Hindlimb muscle (tissue), 1 donor: ENCODE measurements at regions not wholly inside any gene's neighbourhood (a gene's known extent, or its start where the extent isn't known, plus 50 kb on each side); places are given as distances from the start of the nearest gene placed in this dataset.
"Not testable (repeated sequence)": the region's sequence is repeated elsewhere in the genome, so short reads cannot be mapped to it uniquely, and the experiment has no call there.

Experiments used
- DNase-seq: peaks from one replicate; pipeline ENCODE4 v3.0.0-alpha.2; 2013

DNA sequence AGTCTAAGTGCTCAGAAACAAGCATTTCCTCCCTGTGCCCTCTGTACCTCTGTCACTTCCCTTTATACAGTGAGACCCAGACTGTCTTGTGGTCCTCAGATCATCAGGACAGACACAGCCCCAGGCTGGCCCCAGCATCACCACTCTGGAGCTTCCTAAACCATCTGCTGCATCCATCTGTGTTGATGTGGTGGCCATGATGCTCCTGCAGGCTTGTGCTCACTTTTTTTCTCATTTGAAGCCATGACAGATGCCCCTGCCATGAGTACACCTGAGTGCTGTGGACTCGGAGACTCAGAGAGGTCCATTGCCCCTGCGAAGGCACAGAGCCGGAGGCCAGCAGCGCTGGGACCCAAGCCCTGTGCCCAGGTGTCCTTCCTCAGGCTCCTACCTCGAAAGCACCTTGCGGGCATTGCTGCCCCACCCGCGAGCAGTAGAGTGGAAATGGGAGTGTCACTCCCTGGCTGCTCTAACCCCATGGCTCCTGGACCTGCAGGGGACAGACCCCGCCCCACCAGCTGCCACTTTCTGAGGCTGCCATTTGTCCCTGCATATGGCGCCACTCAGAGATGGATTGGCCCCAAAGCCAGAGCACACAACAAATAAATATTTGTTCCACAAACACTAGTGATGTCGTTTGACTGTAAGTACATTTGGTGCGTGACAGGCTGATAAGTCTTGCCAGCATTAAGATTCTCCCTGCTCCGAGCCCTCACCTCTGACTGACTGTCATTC, 593.5 kb downstream of the TBC1D22A start:
- DNase-seq: no peak

- DNase-seq: no peak
These were observed 592.9 kb downstream of the TBC1D22A start for GRCh38 chr22:47355388-47355725.

GRCh38 chr22:47354668-47355387, 592.4 kb downstream of the TBC1D22A start:
- no peak for DNase-seq

DNA sequence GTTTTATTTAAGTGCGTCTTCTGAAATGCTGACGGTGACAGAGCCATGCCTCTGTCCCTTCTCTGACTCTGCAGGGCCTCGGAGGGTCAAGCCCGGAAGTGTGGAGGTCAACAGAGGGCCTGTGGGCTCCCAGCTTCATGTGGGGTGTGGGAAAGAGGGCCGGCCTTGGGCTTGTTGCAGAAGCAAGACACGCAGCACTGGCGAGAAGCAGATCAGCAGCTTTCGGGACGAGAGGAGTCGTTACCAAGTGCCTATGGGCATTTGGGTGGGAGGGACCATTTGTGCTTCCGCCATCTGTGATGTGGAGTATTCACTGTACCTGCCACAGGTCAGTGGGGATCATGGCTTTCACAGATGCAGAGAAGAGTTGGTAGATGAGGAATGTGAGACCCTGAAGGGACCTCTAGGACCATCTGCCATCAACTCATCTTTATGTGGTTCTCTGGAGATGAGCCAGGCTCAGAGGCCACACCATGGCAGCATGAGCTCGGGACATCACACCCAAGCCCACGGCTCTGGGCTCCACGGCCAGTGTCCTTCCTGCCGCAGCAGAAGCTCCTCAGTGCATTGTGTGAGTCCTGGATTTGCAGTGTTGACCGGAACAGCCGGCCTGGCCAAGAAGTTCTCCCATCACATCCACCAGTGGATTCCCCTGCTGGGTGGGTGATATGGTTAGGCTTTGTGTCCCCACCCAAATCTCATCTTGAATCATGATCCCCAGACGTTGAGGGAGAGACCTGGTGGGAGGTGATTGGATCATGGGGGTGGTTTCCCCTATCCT, 590.7 kb downstream of the TBC1D22A start:
- DNase-seq: no peak

DNA sequence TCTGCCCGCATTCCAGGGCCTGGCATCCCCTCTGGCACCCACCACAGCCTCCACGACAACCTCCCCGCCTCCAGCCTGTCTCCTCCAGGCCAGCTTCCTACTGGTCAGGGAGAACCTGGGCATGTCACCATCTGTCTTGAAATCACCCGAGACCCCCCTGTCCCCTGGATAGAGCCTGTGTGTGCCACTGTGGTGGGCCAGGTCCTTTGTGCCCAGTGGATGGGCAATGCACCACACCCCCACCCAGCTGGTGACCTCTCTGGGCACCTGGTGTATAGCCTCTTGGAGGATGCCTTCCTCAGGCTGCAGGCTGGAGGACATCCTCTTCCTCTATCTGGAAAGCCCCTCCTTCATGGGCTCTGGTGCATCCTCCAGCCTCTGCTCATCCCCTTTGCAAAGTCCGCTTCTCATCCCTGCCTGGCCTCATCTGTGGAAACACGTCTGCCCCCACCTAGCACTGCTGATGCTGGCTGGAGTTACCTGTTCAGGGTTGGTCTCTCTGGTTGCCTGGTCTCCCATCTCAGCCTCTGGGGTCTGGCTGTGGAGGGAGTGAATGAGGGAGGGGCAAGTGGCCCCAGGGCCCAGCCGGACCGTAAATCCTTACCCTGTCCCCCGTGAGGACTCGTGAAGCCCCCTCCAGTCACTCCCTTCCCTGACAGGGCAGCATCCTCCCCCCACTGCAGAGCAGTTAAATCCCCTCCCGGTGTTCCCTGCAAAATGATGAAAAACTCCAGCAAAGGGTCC, 589.6 kb downstream of the TBC1D22A start:
- DNase-seq: no peak

DNA sequence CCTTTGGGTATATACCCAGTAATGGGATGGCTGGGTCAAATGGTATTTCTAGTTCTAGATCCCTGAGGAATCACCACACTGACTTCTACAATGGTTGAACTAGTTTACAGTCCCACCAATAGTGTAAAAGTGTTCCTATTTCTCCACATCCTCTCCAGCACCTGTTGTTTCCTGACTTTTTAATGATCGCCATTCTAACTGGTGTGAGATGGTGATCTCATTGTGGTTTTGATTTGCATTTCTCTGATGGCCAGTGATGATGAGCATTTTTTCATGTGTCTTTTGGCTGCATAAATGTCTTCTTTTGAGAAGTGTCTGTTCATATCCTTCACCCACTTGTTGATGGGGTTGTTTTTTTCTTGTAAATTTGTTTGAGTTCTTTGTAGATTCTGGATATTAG, 583.8 kb downstream of the TBC1D22A start:
- DNase-seq: not testable (repeated sequence)

GRCh38 chr22:47345025-47345424, 582.6 kb downstream of the TBC1D22A start:
- no peak for DNase-seq

DNA sequence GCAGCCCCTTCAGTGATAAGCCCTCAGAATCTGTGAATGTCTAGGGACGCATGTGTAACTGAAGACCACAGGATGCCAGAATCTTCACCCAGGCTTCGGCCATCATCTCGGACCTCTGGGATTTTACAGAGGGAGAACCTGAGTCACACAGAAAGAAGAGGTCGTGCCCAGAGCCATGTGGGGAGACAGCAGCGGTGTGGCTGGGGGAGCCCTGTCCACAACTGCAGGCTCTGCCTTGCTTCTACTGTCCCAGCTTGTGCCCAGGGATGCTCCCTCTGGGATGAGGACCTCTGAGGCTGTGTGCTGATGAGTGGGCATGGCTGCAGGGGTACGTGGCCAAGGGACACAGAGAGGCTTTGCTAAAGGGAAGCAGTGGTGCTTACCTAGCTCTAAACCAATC, 582.0 kb downstream of the TBC1D22A start:
- no peak for DNase-seq

- DNase-seq: no peak
These were observed 581.2 kb downstream of the TBC1D22A start for GRCh38 chr22:47343611-47344010.

DNA sequence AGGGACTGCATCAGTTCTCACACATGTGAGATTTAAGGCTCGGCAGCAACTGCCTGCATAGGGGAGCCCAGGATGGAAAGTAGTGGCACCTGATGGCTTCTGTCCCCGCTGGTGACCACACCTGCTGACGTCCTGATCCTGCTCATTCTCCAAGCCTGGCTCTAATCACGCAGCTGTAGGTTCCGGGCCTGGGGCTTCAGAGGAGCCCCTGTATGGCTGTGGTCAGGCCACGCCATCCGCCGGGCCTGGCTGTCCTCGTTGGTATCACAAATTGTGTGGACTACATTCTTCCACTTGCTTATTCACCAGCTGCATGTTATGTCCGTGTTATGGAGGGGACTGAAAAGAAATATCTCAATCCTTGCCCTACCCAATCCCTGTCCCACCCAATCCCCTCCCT, 580.0 kb downstream of the TBC1D22A start:
- no peak for DNase-seq

DNA sequence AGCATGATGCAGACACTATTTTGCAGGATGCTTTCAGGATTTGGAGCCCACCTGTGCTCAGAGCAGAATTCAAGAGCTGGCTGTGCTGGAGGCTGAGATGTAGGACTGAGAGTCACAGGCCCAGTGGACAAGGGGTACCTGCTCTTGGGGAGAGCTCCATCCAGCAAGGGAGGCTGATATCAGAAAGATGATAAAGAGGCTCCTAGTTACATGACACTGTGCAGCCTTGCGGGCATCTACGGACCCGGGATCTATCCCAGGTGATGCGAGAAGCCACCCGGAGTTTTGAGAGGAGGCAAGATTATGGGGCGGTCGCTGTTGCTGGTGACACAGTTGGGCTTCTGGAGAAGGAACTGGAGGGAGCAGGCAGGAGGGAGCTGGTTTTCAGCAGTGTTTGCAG, 579.0 kb downstream of the TBC1D22A start:
- DNase-seq: no peak

DNA sequence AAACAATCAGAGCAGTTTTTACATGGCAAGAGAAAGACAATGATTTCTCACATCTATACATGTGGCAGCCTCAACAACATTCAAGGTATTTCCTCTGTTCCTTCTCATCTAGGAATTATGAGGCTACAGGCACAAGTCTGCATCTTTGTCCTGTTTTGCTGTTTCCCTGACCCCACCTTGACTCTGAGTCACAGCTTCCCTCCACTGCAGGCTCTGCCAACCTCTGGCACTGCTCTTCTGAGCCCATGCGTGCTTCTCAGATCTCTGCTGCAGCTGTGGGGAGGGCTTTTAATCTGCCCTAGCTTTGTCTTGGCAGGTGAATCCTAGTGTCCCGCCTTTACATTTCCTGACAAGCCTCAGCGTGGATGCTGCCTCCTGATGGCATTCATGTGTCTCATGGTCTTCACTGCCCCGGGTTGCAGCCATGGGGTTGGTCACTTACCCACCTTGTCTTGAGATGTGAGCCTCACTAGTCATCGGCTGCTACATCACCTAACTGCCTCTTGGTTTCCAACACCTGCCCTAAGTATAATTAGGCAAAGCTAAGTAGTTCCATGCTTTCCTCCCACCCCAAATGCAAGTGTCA, 578.5 kb downstream of the TBC1D22A start:
- no peak for DNase-seq

- no peak for DNase-seq
These were observed 574.7 kb downstream of the TBC1D22A start for GRCh38 chr22:47337161-47337621.

DNA sequence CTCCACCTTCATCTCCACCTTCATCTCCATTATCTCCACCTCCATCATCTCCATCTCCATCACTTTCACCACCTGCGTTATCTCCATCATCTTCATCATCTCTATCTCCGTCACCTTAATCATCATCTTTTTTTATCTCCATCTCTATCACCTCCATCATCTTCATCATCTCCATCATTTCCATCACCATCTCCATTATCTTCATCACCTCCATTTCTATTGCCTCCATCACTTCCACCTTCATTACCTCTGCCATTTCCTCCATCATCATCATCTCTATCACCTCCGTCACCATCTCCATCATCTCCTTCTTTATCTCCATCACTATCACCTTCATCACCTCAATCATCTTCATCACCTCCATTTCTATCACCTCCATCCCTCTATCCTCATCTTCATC, 573.5 kb downstream of the TBC1D22A start:
- no peak for DNase-seq

DNA sequence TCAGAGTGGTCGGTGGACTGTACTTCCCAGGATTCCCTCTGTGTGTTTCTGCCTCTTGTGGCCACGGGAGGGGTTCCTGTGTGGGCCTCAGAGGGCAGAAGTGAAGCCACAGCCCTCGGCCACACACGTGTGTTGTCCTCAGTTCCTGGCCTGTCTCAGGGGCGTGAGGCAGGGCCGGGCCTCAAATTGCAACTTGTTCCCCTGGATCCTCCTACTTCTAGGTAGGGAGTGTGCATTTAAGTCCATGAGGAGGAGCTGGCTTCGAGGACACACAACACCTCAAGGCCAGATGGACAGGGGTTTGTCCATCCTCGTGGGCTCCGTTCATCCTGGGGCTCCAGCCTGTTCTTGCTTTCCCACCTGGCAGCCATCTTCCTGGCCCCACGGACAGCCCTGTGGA, 573.0 kb downstream of the TBC1D22A start:
- no peak for DNase-seq

DNA sequence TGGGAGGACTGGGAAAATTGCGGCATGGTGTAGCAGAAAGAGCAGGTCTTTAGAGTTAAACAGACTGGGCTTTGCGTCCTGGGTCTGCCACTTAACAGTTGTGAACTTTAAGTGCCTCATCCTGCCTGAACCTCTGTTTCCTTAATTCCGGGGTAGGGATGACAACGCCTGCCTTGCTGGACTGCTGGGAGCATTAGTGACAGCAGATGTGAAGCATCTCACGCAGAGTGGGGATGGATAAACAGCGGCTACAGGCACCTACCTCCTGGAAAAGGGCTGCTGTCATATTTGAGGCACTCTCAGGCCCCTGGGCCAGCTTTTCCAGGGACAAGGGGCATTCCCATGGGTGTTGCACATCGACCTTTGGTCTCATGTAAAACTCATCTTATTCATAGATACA, 572.2 kb downstream of the TBC1D22A start:
- no peak for DNase-seq

DNA sequence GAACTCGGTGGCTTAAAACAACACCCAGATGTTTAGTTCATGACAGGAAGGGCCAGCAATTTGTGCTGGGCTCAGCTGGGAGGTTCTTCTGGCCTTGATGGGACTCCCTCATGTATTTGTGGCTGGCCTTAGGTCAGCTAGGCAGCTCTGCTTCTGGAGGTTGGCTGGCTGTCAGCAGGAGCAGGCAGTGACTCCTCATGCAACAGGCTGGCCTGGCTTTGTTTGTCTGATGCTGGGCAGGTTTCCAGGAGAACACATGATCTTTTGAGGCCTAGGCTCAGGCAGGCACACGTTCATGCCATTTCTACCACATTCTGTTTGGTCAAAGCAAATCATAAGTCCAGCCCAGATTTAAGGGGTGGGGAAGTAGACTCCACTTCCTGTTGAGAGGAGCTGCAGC, 571.2 kb downstream of the TBC1D22A start:
- no peak for DNase-seq

GRCh38 chr22:47332246-47332980, 570.0 kb downstream of the TBC1D22A start:
- no peak for DNase-seq

- DNase-seq: no peak
These were observed 569.3 kb downstream of the TBC1D22A start for GRCh38 chr22:47331750-47332149.

GRCh38 chr22:47329727-47330650, 567.5 kb downstream of the TBC1D22A start:
- DNase-seq: no peak
